HG03354 (cell line): ENCODE measurements at regions not wholly inside any gene's neighbourhood (a gene's known extent, or its start where the extent isn't known, plus 50 kb on each side); places are given as distances from the start of the nearest gene placed in this dataset.

Source experiments
- ATAC-seq: cut with Tn5 transposase; IDR thresholded peaks from one replicate; pipeline ENCODE4 v1.9.1; 2021; ENCODE audit warnings: mild to moderate bottlenecking; ENCODE audit not compliant: unreplicated experiment, poor library complexity, severe bottlenecking

DNA sequence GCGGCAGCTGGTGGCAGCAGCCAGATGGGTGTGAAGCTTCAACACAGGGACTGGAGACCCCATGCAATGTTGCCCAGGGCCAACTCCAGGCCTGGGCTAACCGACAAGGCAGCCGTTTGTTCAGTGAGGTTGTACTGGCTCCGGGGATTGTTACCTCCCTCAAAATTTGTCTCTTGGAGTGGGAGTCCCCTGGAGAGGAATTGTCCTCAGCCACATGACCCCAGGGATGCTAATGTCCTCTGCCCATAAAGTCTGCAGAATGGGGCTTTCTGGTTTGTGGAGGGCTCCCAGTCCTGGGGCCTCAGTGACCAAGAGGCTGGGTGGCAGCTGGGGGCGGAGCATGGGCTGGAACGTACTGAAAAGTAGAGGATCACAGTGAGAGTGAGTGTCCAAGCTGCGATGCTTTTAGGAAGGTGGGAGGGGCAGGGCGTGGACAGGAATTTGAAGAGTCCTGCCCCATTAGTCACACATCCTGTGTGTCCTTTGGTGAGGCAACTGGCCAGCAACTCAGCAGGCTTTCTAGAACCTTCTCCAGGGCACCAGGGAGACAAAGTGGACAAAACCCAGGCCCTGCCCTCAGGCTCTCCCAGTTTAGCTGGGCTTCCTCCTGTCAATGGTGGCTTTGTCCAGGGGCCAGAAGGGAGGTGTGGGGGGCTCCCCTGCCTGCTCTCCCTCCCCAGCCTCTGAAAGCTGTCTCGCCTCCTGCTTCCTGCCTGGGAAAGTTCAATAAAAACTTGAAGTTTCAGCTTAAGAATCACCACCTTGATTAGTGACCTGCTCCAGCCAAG lies 114.0 kb downstream of the NSG2 start:
- ATAC-seq = no peak

DNA sequence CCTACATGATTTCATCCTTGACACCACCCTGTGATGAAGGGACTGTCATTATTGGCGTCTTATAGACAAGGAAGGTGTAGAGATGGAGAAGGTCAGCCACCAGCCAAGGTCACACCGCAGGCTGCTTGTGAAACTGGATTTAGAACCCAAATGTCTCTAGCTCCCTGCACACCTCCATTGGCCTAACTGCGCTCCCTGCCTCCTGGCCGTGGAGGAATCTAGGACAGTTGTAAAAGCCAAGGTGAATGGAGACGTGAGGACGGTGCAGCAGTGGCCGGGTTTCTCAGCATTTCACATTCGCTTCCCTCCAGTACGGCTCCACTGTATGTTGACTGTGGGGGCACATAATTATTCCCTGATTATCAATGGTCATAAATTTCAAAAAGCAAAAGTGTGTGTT lies 119.9 kb downstream of the NSG2 start:
- ATAC-seq = no peak

DNA sequence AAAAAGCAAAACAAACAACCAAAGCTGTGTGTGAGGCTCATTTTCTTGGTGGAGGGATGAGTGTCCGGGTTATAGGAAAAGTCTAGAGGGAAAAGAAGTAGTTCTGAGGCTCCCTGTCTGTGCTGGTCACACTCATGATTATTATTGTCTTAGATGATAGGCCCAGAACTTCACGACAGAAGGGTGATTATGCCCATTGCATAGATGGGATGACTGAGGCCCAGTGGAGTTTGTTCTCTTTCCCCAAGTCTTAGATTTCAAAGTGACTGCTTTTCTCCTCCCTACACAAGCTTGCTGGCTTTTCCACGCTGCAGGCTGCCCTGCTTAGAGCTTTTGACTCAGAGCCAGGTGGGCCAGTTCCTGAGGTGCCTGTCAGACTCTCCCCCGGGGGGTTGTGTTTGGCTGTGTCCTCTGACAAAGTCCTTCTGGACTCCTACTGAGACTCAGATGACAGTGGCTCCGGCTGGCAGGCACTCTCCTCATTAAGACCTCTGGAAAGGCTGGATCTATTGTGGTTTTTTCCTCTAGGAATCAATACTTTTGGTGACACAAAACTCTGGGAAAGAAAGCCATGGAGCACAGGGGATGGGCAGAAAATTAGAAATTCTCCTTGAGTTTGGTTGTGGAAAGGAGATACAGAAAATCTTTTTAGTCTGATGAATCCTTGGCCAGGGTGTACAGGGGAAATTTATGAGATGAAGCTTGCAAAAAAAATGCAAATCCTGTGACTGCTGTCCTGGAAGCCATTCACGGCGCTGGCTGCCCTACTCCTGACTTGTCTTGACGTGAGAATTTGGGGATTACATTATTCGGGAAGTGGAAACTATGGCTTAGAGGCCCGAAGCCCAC lies 120.9 kb downstream of the NSG2 start:
- no peak for ATAC-seq

DNA sequence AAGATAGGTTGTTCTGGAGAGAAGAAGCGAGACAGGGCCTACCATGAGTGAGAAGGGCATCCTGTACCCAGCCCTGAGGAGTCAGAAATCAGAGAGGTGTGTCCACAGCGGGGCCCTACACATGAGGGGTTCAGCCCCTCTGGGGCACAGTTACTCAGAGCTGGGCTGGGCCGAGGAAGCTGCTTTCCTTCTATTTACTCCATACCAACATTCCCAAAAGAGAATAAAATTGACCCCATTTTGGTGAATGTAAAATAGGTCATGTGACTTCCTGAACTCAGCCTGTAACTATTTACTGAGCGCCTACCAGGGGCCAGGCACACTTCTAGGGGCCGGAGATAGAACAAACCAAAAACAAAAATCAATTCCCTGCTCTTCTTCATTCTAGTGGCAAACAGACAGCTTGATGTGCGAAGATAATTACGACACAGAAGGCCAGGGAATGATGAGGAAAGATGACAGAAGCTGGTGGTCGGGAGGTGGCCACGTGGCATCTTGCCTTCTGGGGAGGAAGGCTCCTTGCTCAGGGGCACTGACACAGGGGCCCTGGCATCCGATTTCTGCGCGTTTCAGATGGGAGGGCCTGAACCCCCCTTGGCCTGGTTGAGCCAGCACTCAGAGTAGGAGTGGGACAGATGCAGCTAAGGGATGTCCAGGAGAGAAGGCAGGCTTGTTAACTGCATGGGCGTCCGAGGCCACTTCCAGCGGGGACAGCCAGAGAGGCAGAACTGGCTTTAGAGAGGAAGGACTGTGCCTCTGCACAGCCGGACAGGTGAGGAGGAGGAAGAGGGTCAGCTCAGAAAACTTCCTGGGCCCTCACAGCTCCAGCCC lies 121.8 kb downstream of the NSG2 start:
- ATAC-seq = no peak

DNA sequence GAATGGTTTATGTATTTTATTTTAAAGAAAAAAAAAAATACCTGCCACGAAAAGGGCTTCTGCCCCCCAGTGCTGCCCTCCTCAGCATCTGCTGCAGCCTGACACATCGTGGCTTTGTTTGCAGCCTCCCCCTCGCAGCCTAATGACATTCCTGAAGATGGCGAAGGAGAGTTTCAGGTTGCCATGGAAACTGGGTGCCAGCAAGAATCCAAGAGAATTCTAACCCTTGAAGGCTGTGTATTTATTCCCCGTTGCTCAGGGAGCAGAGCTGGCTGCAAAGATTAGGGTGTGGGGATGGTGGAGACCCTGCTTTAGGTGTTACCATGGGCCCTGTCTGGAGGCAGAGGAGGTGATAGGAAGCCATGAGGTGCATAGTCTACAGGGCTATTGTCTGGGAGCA lies 126.6 kb downstream of the NSG2 start:
- no peak for ATAC-seq

DNA sequence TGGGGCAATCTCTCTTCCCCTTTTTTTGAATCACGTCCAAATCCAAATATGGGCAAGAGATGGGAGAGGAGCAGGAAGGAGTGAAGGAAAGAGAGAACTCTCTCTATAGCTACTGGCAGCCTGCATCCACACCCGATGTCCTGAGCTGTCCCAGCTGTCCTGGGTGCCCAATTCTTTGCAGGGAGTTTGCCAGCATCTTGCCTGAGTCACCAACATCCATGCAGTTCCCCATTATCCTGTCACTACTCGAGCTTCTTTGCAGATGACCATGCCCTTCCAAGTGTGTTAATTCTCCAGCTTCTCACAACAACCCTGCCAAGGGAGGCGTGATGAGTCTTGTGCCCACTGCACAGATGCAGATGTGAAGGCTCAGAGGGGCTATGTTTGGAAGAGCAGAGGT lies 127.1 kb downstream of the NSG2 start:
- ATAC-seq = no peak

DNA sequence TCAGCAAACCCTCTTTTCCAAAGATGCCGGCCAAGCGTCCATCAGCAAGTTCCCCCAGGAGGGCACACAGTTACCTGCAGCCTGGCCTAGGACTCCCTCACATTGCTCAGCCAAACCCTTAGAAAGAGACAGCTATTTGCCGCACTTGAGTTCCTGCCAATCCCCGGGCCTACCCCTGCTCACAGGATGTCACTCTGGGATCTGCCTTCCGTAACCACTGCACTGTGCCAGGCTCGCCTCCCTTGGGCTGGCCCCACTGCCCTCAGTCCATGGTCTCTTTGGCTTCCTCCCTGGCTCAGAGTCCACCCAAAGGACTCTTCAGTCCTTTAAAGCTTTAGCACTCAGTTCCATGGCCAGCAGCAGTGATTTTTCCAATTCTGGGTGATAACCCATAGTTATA lies 128.3 kb downstream of the NSG2 start:
- no peak for ATAC-seq

DNA sequence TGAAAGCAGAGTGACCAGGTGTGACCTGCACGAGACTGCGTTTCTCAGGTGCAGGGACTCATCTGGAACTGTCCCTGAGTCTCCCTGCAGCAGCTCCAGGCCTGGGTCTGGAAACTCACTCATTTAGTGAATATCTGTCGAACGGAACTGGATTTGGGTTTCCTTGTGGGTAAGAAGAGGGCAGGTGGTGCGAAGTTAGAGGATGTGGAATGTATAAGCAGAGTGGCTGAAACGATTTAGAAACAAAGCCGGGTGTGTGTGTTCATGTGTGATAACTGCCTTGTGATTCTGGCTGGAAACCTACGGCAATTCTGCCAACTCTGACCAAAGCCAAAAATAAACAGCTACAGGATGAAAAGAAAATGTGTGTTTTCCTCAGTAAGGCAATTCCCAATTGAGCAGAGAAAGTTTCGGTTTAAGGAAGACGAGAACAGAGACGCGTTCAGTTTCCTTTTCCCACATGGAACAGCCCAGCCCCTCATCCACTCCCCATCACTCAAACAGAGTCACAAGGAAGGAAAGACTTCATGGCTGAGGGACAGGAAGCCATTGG lies 130.3 kb downstream of the NSG2 start:
- ATAC-seq = no peak

DNA sequence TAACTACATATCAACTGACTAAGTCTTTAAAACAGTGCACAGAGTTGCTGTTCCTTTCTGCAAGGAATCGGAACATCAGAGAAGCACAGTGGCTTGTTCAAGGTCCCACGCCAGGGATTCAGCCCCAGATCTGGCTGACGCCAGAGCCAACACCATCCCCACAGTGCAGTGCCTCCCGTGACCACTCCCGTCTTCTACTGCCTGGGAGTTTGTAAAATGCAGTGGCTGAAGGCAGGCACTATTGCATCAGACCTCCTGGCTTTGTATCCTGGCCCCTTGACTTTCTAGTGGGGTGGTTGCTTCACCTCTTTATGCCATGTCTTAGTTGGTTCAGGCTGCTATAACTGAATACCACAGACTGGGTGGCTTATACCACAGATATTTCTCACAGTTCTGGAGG lies 131.0 kb downstream of the NSG2 start:
- ATAC-seq = no peak

DNA sequence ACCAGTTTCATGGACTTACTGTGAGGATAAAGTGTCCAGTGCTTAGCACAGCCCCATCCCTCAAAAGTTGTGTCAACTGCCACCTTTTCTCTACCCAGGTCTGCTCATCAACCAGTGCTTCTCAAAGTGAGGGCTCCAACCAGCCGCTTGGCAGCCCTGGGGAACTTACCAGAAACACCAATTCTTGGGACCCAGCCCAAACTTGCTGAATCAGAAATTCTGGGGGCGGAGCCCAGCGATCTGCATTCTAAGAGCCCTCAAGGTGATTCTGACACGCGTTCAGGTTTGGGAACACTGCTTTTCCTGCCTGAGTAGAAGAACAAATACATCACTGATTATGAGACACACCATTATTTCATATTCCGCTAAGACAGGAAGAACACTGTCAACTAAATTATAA lies 132.0 kb downstream of the NSG2 start:
- no peak for ATAC-seq

DNA sequence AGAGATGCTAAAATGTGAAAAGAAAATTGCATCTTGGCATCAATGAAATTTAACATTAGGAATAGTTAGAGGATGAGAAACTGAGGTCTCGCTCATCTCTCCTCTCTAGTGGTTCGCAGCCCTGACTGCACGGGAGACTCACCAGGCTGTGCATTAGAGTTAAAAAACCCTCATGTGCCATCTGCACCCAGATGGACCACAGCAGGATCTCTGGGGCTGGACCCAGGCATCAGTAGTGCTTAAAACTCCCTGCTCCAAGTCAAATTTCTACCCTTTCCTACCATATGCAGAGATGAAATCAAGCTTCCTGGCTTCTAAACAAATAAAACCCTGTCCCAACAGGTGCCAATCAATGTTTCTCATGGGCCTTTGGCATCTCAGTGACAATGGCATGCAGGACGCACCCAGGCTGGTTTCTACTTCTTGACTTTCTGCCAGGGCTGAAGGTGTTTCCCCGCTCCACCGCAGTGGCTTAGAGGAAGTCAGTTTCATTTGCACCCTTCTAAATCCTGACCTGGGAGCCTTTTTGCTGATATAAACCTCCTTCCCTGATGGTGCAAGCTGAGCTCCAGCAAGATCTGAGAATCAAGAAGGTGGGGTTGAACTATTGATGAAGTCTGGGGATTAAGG lies 132.6 kb downstream of the NSG2 start:
- ATAC-seq = no peak

DNA sequence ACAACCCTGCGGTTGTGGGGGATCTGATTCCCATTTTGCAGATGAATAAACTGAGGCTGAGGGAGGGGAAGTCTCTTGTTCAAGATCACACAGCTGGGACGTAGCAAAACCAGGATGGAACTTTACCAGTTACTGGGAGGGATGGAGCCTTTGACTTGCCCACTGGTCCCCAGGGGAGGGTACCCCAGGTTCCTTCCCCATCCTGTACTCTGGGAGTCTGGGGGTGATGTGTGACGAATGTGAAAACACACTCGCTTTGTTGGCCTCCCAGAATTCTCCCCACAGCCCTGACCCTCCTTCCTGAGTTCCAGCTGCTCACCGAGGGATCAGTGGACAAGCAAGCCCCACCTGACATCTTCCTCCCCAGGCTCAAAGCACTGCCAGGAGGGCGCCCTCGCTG lies 135.1 kb downstream of the NSG2 start:
- no peak for ATAC-seq

DNA sequence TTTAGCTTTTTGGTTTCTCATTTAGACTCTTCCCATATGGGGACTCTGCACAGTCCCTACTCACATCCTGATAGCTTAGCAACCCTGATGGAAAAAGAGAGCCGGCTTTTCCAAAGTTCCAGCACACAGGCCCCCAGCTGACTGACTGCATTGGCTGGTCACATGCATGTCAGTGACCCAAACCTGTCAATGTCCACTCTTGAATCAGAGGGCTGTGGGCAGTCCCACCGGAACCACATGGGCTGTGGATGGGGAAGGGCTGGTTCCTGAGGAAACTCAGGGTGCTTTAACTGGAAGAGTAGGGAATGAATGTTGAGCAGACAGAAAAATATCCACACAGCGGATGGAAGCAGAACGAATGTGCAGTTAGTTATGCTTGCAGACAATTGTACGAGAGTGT lies 136.6 kb downstream of the NSG2 start:
- ATAC-seq = no peak

DNA sequence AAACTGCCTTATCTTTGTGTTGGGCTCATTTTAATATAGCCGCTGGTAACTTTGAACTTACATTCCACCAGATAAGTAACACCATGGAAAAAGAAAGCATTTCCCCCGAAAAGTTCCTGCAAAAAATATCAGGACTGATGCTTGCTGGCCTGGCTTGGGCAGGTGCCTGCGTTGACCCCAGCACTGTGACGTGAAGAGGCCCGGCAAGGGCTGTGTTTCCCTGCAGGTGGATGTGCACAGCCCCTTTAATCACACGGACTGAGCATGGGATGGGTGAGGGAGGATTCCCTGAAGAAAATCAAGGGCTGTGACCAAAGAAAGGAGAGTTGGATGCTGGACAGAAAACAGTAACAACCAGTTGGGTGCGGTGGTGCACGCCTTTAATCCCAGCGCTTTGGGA lies 138.2 kb downstream of the NSG2 start:
- ATAC-seq = no peak

DNA sequence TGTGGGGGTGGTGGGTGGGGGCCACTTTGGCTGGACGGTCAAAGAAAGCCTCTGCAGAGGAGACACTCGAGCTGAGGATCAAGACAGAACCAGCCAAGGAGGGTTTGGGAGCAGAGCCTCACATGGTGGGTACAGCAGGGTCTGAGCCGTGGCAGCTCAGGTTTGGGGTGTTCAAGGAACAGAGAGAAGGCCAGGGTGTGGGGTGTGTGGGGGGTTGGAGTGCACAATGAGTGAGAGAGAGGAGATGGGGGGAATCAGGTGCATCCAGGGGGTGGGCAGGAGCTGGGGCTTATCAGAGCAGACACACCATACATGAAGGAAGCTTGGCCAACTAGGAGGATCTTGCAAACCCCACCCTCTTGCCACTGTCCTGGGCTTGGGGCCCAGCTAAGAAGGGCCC lies 140.0 kb downstream of the NSG2 start:
- no peak for ATAC-seq

DNA sequence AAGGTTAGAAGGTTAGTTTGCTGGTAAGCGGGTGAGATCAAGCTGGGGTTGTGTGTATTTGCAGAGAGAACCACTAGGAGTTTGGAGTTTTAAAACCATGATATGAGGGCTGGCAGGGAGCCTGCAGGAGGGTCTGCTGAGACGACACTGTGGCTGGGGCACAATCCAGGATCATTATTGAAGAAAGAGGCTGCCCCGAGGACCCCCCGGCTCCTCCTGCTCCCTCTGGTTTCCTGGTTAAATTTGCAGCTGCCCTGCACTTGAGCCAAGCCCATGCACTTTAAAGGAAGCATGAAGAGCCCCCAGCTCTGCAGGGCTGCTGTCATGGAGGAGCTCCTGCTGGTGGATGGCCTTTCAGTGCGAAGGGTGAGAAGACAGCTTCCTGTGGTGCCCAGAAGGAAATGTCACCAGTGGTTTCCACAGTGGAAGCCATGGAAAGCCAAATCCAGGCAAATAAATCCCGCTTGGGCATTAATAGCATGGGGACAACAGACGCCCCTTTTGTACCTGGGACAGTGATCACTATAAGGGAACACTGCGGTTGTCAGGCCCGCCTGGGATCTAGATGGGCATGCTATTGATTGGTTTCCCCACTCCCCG lies 140.7 kb downstream of the NSG2 start:
- ATAC-seq = no peak

DNA sequence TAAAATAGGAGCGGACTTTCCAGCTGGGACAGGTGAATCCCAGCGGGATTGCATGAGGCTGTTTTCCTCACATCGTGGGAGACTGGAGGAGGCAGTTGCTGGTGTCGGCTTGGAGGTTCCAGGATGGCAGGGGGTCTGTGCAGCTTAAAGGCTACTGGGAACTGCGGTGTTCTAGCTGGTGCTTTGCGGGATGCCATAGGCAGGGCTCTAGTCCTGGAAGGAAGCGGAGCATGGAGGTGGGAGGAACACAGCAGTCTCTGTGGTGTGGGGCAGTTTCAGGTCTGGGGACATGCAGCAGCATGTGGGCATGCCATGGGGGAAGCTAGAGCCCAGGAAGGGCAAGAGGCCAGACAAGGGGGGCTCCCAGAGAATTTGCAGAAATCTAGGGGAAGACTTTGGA lies 141.5 kb downstream of the NSG2 start:
- no peak for ATAC-seq

DNA sequence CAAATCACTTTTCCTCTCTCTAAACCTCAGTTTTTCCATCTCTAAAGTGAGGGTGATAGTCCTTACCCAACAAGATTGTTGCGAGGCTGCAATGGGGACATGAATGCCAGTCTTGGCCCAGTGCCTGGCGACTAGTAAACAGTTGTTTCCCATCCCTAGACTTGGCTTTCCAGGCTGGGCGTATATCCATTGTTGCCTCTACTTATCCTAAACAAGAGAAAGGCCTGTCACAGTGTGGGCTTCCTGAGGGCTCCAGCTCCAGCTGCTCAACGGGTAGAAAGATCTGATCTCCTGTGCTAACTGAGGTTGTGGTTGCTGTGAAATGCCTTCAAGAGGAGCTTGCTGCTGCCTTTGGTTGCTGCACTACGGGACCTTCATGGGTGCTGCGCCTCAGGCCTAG lies 142.0 kb downstream of the NSG2 start:
- ATAC-seq = no peak

DNA sequence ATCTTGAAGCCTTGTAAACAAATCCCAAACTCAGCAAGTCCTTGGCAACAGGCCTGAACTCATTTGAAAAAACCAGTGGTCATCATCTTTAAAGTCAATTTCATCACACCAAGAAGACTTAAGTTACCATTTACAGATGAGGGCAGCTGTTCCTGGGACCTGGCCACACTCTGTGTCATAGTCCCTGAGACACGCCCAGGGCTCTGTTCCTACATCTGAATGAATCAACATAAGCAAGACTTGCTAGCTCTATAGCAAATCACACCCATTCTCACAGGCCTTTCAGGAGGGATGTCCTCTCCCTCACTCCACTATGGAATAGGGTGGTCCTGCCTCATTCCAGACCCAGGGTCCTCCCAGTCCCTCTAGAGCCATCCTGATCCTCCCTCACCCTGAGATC lies 142.8 kb downstream of the NSG2 start:
- ATAC-seq = no peak
